Memory B cell (primary cell): ENCODE measurements at regions not wholly inside any gene's neighbourhood (a gene's known extent, or its start where the extent isn't known, plus 50 kb on each side); places are given as distances from the start of the nearest gene placed in this dataset.

Experiments used
- ATAC-seq: fragments of 150-1000 bp; cut with Tn5 transposase; 2 replicates; pipeline ENCODE4 v1.10.0; 2021; ENCODE audit warnings: low read depth, mild to moderate bottlenecking, moderate library complexity
- DNase-seq, 2 donors: peaks; one replicate each; pipeline ENCODE4 v3.0.0; 2022; ENCODE audit warnings: low spot score in 2 of 2
- H3K27ac Mint-ChIP-seq: one replicate; pipeline ENCODE4 v1.8.0; 2022; ENCODE audit warnings: mild to moderate bottlenecking, moderate library complexity, mixed read lengths
- H3K27me3 Mint-ChIP-seq: one replicate; pipeline ENCODE4 v1.8.0; 2022; ENCODE audit warnings: mixed read lengths
- H3K36me3 Mint-ChIP-seq: one replicate; pipeline ENCODE4 v1.8.0; 2022; ENCODE audit warnings: mild to moderate bottlenecking, mixed read lengths
- H3K4me1 Mint-ChIP-seq: one replicate; pipeline ENCODE4 v1.8.0; 2022; ENCODE audit warnings: mixed read lengths
- H3K4me3 Mint-ChIP-seq: one replicate; pipeline ENCODE4 v1.8.0; 2022; ENCODE audit warnings: mild to moderate bottlenecking, moderate library complexity, mixed read lengths
- H3K9me3 Mint-ChIP-seq: one replicate; pipeline ENCODE4 v1.8.0; 2022; ENCODE audit warnings: mixed read lengths

- H3K27me3 Mint-ChIP-seq: no peaks in the 10 kb centered on the region
- H3K4me1 Mint-ChIP-seq: no peaks in the 10 kb centered on the region
- H3K36me3 Mint-ChIP-seq: no peaks in the 10 kb centered on the region
- no peak overlapping the region for H3K27ac Mint-ChIP-seq
- DNase-seq (no peak), ATAC-seq (no peak)
- H3K9me3 Mint-ChIP-seq: no peaks in the 10 kb centered on the region
- H3K4me3 Mint-ChIP-seq: no peak overlapping the region
These were observed 1091.6 kb upstream of the PRMT6 start for GRCh38 chr1:105964879-105965278.

- no peak overlapping the region for H3K4me3 Mint-ChIP-seq
- H3K27ac Mint-ChIP-seq: no peak overlapping the region
- no peaks in the 10 kb centered on the region for H3K9me3 Mint-ChIP-seq
- no peak for ATAC-seq
- peaks cover 1% of the 10 kb centered on the region for H3K27me3 Mint-ChIP-seq
- H3K4me1 Mint-ChIP-seq: peaks cover 2% of the 10 kb centered on the region
- H3K36me3 Mint-ChIP-seq: no peaks in the 10 kb centered on the region
- no peak for DNase-seq
These were observed 1059.0 kb upstream of the PRMT6 start for GRCh38 chr1:105997516-105997915.

GRCh38 chr1:106022312-106022902 is 1034.1 kb upstream of the PRMT6 start:
- no peak for ATAC-seq
- peaks cover 7% of the 10 kb centered on the region for H3K4me1 Mint-ChIP-seq
- H3K9me3 Mint-ChIP-seq: no peaks in the 10 kb centered on the region
- no peaks in the 10 kb centered on the region for H3K27me3 Mint-ChIP-seq
- no peak overlapping the region for H3K4me3 Mint-ChIP-seq
- no peaks in the 10 kb centered on the region for H3K36me3 Mint-ChIP-seq
- no peak for DNase-seq
- no peak overlapping the region for H3K27ac Mint-ChIP-seq

- Mint-ChIP-seq H3K4me3 (no peak overlapping the region), H3K27ac (no peak overlapping the region), H3K9me3 (no peaks in the 10 kb centered on the region)
These were observed 1028.6 kb upstream of the PRMT6 start for GRCh38 chr1:106027871-106028270.

GRCh38 chr1:106037526-106037925 is 1018.9 kb upstream of the PRMT6 start:
- no peak for ATAC-seq
- no peak for DNase-seq
- Mint-ChIP-seq H3K27ac (no peak overlapping the region), H3K36me3 (peaks cover 2% of the 10 kb centered on the region), H3K4me3 (no peak overlapping the region), H3K27me3 (no peaks in the 10 kb centered on the region), H3K9me3 (peaks cover 8% of the 10 kb centered on the region), H3K4me1 (no peaks in the 10 kb centered on the region)

More at GRCh38 chr1:106027871-106028270, 1028.6 kb upstream of the PRMT6 start:
- Mint-ChIP-seq H3K36me3 (no peaks in the 10 kb centered on the region), H3K4me1 (no peaks in the 10 kb centered on the region), H3K27me3 (no peaks in the 10 kb centered on the region)
- DNase-seq: no peak
- no peak for ATAC-seq

- Mint-ChIP-seq H3K27me3 (no peaks in the 10 kb centered on the region), H3K4me1 (no peaks in the 10 kb centered on the region), H3K36me3 (peaks cover 2% of the 10 kb centered on the region), H3K4me3 (no peak overlapping the region), H3K27ac (no peak overlapping the region), H3K9me3 (peaks cover 8% of the 10 kb centered on the region)
- DNase-seq: no peak
- ATAC-seq: no peak
These were observed 1018.2 kb upstream of the PRMT6 start for GRCh38 chr1:106038260-106038659.

GRCh38 chr1:106043971-106044370 is 1012.5 kb upstream of the PRMT6 start:
- peaks cover 2% of the 10 kb centered on the region for H3K36me3 Mint-ChIP-seq
- peaks cover 6% of the 10 kb centered on the region for H3K9me3 Mint-ChIP-seq
- H3K4me1 Mint-ChIP-seq: no peaks in the 10 kb centered on the region
- DNase-seq (no peak), ATAC-seq (no peak)
- no peak overlapping the region for H3K27ac Mint-ChIP-seq
- no peak overlapping the region for H3K4me3 Mint-ChIP-seq
- H3K27me3 Mint-ChIP-seq: no peaks in the 10 kb centered on the region

GRCh38 chr1:106047210-106047609 is 1009.3 kb upstream of the PRMT6 start:
- no peaks in the 10 kb centered on the region for H3K4me1 Mint-ChIP-seq
- H3K4me3 Mint-ChIP-seq: no peak overlapping the region
- peaks cover 3% of the 10 kb centered on the region for H3K9me3 Mint-ChIP-seq
- DNase-seq (no peak), ATAC-seq (no peak)
- H3K27ac Mint-ChIP-seq: no peak overlapping the region
- H3K36me3 Mint-ChIP-seq: no peaks in the 10 kb centered on the region
- no peaks in the 10 kb centered on the region for H3K27me3 Mint-ChIP-seq

GRCh38 chr1:106049595-106049994 is 1006.9 kb upstream of the PRMT6 start:
- H3K27me3 Mint-ChIP-seq: peaks cover 2% of the 10 kb centered on the region

GRCh38 chr1:106055855-106056254 is 1000.6 kb upstream of the PRMT6 start:
- H3K27ac Mint-ChIP-seq: no peak overlapping the region
- no peak overlapping the region for H3K4me3 Mint-ChIP-seq
- no peaks in the 10 kb centered on the region for H3K9me3 Mint-ChIP-seq
- ATAC-seq (no peak), DNase-seq (no peak)
- H3K27me3 Mint-ChIP-seq: peaks cover 2% of the 10 kb centered on the region
- H3K36me3 Mint-ChIP-seq: no peaks in the 10 kb centered on the region
- peaks cover 9% of the 10 kb centered on the region for H3K4me1 Mint-ChIP-seq

More at GRCh38 chr1:106049595-106049994, 1006.9 kb upstream of the PRMT6 start:
- DNase-seq: no peak
- Mint-ChIP-seq H3K9me3 (no peaks in the 10 kb centered on the region), H3K36me3 (no peaks in the 10 kb centered on the region), H3K4me1 (peaks cover 2% of the 10 kb centered on the region), H3K27ac (no peak overlapping the region), H3K4me3 (no peak overlapping the region)
- ATAC-seq: no peak

- H3K4me1 Mint-ChIP-seq: peaks cover 3% of the 10 kb centered on the region
- H3K9me3 Mint-ChIP-seq: no peaks in the 10 kb centered on the region
- H3K27me3 Mint-ChIP-seq: no peaks in the 10 kb centered on the region
- H3K4me3 Mint-ChIP-seq: no peak overlapping the region
- DNase-seq (no peak), ATAC-seq (no peak)
- no peaks in the 10 kb centered on the region for H3K36me3 Mint-ChIP-seq
- H3K27ac Mint-ChIP-seq: no peak overlapping the region
These were observed 994.6 kb upstream of the PRMT6 start for GRCh38 chr1:106061586-106062495.

- H3K36me3 Mint-ChIP-seq: no peaks in the 10 kb centered on the region
- DNase-seq: no peak
- no peaks in the 10 kb centered on the region for H3K9me3 Mint-ChIP-seq
- ATAC-seq: no peak
- no peak overlapping the region for H3K4me3 Mint-ChIP-seq
- H3K27ac Mint-ChIP-seq: no peak overlapping the region
- H3K27me3 Mint-ChIP-seq: peaks cover 3% of the 10 kb centered on the region
- H3K4me1 Mint-ChIP-seq: peaks cover 3% of the 10 kb centered on the region
These were observed 993.0 kb upstream of the PRMT6 start for GRCh38 chr1:106063510-106063909.

GRCh38 chr1:106072909-106073600 is 983.4 kb upstream of the PRMT6 start:
- Mint-ChIP-seq H3K4me1 (peaks cover 11% of the 10 kb centered on the region), H3K27me3 (no peaks in the 10 kb centered on the region), H3K27ac (no peak overlapping the region), H3K4me3 (no peak overlapping the region), H3K9me3 (no peaks in the 10 kb centered on the region), H3K36me3 (no peaks in the 10 kb centered on the region)
- no peak for DNase-seq
- ATAC-seq: peak; percentile 78

GRCh38 chr1:106080608-106081325 is 975.7 kb upstream of the PRMT6 start:
- Mint-ChIP-seq H3K4me3 (peak overlapping the region; percentile 47), H3K9me3 (peaks cover 1% of the 10 kb centered on the region)
- ATAC-seq: no peak

More at GRCh38 chr1:106080608-106081325, 975.7 kb upstream of the PRMT6 start:
- H3K27ac Mint-ChIP-seq: no peak overlapping the region
- no peaks in the 10 kb centered on the region for H3K4me1 Mint-ChIP-seq
- no peak for DNase-seq
- H3K36me3 Mint-ChIP-seq: no peaks in the 10 kb centered on the region
- H3K27me3 Mint-ChIP-seq: peaks cover 5% of the 10 kb centered on the region
